ENCODE measurements at regions not wholly inside any gene's neighbourhood (a gene's known extent, or its start where the extent isn't known, plus 50 kb on each side); places are given as distances from the start of the nearest gene placed in this dataset.
"Not testable (repeated sequence)": the region's sequence is repeated elsewhere in the genome, so short reads cannot be mapped to it uniquely, and the experiment has no call there.

DNA sequence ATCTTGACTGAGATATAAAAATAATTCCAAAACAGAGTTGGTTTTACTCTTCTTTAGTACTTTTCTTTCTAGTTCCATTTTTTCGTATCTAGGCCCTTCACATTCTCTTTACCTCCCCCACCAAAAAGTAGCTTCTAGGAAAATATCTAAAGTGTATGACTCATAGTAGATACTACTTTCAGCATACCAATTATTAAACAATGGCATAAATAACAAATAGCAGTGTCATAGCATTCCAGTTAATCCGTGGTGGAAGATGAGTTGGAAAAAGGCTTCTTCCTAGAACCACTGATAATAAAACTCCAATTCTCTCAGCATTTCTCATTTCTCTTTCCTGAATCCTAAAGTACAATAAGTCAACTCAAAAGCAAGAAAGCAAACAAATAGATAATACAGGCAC lies 859.0 kb upstream of the B3GALT2 start:
- DNase-seq, result no peak

DNA sequence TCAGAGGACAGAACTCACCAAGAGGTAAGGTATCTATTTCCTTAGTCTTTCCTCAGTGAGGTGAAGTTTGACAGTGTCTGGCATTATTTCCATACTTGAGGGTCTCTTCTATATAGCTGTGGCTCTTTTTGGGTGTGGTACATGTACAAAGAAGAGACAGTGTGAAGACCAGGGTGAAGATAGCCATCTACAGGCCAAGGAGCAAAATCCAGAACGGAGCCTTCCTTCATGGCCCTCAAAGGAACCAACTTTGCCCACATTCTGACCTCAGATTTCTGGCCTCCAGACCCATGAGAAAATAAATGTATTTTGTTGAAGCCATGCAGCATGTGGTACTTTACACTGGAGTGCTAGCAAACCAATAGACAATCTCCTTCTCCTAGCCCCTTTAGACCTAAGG lies 858.5 kb upstream of the B3GALT2 start:
- DNase-seq, result no peak

DNA sequence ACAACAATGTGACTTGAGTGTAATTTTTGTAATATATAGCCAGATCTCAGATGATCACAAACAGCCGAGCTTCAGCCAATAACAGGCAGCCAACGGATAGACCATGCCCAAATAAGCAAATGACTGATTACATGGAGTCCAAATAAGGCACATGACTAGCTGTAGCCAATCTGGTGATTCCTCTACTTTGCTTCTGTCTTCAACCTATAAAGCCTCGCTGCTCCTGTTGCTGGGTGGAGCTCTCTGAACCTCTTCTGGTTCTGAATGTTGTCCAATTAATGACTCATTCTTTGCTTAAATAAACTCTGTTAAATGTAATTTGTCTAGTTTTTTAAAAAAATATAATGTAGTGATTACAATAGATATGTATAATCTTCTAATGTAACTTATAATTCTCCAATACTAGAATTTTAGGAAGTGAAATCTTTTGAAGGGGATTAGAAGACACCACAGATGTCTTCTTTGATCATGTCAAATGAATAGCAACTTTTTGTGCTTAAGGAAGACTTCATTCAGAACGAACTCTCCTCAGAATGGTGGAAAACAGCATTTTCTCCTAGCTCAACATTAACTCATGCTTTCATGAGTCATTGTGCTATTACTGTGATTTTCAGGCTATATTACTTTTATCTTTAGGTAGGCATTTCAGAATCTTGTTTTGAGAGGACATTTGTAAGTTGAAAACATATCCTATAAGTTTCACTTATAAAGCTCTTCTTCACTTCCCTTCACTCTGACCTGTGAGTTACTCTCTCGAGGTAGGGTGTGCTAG lies 857.8 kb upstream of the B3GALT2 start:
- DNase-seq, result no peak

DNA sequence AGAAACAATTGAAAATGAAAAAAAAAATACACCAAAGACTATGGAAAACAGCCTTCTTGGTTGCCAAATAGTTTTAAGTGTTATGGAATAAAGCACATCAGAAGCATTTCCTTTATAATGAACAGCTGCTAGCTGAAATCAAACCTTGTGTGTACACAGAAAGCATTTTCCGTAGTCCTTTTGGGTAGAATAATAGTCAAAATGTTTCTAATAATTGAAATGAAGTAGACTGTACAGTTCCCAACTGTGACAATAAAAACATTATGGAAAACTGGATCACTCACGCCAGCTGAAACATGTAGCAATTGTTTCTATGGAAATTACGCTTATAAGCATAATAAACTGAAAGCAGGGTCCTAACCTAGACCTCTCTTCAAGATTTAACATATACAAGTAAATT lies 856.3 kb upstream of the B3GALT2 start:
- DNase-seq, result no peak

DNA sequence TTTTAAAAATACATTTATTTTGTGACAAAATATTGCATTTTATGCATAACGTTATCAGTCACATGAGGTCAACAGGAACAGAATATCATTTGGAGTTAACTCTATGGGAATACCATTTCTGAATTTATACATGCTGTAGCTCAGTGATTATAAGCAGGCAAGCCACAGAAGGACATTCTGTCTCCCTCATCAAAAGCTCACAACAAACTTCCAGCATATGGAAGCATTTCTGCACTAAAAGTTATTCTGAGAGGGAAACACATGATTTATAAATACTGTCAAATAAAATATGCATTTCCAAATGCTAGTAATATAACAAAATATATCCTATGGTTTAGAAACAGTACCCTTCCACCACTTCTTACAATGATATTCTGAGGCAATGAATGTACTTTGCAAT lies 854.1 kb upstream of the B3GALT2 start:
- DNase-seq, result no peak

DNA sequence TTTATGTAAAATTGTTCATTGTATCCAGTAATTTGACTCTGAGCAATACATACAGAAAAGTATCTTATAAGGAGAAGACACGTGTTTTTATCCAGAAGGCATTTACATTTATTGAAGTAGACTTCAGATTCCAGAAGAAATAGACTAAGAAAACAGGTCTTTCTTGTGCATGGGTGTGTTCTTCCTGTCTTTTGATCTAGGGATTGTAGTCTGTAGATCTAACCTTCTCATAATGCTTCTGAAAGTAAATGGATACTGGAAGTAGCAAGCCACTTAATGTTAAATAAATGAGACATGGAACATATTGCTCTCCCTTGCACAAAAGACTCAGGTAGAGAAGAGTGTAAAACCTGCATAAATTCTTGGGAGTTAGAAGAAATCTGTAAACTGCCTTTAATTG lies 853.2 kb upstream of the B3GALT2 start:
- no peak for DNase-seq

DNA sequence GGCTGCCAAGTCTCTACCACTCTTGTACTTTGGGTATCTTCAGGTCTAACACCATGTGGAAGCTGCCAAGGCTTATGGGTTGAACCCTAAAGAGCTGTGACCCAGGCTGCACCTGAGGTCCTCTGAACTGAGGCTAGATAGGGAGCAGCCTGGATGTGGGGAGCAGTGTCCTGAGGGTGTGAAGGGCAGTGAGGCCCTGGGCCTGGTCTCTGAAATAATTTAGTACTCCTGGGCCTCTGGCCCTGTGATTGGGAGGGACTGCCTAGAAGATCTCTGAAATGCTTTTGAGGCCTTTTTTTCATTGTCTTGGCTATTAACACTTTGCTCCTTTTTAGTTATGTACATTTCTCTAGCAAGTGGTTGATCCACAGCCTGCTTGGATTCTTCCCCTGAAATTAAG lies 847.2 kb upstream of the B3GALT2 start:
- DNase-seq, result no peak

DNA sequence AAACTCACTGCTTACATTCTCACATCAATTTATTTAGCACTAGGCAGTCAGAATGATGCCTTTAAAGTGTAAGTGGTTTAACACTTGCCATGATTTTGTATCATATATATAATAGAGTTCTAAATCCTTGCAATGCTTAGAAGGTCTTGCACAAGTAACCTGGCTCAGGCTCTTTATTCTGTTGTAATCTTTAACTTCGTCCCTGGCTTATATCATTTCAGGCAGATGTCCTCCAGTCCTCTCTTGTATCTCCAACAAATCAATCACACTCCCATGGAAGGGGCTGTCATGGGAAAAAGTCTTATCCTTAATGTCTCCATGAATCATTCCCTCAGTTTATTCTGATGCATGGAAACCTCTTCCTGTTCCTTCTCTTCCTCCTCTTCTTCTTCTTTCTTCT lies 841.6 kb upstream of the B3GALT2 start:
- DNase-seq, result no peak

DNA sequence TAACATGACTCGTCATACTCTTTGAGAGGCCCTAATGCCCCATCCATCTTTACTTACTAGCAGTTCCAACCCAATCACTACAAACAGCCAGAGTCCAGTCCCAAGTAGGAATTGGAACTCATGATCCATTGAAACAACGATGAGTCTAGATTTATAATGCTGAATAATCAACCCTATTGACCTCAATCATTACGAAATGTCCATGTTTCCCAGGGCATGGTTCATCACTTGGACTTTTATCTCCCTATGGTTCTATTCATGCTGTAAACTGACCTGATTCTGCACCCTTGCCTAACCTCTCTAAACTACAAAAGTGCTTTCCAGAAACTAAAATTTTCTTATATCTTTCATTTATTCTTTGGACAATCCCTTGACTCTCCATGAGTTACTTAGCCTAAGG lies 840.0 kb upstream of the B3GALT2 start:
- no peak for DNase-seq

DNA sequence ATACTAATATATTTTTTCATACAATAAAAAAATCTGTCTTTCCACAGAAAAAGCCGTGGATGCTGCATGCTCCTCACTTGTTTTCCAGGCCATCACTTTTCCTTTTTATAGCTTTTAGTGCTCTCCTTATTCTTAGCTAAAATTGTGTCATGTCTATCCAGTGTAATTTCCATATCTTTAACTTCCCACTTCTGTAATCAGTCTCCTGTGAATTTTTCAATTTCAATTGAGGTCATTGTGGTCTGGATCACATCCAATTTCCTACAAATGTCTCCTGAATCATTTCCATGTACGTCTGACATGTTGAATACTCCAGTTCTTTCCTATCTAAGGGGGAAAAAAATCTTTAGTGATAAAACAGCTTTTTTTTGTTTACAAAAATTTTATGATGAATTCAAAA lies 838.2 kb upstream of the B3GALT2 start:
- no peak for DNase-seq

DNA sequence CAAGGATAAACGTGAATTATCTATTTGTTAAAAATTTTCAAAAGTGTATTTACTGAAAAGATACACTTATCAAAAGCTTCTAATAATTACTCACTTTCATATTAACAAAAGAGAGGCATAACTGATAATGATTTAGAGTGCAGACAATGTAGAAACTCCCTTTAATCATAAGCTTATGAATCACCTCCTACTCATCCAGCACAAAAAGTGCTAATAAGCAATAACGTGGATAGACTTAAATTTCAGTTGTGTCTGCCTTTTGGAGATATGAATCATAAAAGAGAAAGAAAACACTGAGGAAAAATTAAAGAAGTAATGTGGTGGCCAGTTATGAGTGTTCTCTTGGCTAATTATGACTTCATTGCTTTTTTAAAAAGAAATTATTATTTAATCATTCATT lies 827.6 kb upstream of the B3GALT2 start:
- DNase-seq, result no peak

DNA sequence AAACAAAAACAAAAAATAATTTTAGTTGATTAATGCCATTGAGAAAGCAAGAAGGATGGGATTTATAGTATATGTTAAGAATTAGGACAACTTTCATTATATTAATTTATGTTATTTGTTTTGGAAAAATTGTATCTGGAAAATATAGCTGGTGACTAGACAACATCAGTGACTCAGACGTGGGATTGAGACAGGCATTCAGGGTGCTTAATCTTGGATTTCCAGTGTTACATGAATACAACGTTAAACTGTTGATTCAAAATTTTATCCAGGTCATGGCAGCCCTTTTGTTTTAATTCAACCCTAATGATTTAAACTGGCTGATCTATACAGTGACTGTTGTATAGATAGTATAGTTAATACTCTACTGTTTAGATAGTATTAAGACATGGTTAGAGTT lies 827.1 kb upstream of the B3GALT2 start:
- DNase-seq, result no peak

DNA sequence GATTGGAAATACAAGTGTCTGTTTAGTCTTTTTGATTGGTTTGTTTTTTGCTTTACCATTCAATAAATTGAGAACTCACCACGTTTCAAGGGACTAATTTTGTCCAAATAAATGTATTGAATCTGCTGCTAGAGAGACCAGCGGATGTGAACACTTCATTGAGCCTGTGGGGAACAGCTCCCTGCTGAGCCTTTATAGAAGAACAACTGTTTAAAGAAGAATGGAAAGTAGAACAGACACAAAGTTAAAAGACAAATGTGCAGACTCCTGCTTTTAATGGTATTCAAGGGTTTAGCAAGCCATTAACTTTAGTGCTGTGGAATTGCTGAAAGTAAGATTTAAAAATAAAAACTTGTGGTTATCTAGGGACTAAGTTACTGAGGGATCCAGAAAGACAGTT lies 817.7 kb upstream of the B3GALT2 start:
- DNase-seq, result no peak

DNA sequence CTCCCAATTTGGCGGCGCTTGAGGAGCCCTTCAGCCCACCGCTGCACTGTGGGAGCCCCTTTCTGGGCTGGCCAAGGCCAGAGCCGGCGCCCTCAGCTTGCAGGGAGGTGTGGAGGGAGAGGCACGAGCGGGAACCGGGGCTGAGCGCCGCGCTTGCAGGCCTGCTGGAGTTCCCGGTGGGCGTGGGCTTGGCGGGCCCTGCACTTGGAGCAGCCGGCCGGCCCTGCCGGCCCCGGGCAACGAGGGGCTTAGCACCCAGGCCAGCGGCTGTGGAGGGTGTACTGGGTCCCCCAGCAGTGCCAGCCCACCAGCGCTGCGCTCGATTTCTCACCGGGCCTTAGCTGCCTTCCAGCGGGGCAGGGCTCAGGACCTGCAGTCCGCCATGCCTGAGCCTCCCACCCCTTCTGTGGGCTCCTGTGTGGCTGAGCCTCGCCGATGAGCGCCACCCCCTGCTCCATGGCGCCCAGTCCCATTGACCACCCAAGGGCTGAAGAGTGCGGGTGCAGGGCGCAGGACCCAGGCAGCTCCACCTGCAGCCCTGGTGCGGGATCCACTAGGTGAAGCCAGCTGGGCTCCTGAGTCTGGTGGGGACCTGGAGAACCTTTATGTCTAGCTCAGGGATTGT lies 815.4 kb upstream of the B3GALT2 start:
- not testable (repeated sequence) for DNase-seq

DNA sequence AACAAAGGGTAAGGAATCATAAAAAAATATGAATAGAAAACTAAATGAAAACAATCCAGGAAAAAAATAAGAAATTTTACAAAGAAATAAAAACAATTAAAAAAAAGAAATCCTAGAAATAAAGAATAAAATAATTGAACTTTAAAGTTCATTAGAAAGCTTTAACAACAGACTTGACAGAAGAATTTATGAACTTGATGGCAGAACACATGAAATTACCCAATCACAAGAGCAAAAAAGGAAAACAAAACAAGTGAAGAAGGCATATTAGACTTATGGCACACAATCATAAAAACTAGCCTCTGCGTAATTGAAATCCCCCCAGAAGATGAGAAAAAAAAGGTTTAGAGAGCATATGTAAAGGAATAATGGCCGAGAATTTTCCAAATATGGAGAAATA lies 802.5 kb upstream of the B3GALT2 start:
- DNase-seq, result no peak

DNA sequence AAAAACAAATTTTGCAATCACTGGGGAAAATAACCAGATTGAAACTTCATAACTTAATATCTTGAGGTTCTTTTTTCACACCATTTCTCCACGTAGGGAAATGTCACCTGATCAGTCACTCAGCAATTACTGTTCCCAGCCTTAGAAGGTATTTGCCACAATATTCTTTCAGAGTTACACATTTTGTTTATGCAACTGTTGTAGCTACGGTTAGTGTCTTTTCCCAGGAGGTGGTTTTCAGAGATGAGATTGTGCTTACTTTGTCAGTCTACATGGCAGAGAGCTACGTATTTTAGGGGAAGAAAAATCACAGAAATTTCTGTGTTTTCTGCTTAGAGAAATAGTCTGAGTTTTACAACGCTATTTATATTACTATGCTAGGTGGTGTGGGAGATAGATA lies 792.8 kb upstream of the B3GALT2 start:
- DNase-seq, result no peak

DNA sequence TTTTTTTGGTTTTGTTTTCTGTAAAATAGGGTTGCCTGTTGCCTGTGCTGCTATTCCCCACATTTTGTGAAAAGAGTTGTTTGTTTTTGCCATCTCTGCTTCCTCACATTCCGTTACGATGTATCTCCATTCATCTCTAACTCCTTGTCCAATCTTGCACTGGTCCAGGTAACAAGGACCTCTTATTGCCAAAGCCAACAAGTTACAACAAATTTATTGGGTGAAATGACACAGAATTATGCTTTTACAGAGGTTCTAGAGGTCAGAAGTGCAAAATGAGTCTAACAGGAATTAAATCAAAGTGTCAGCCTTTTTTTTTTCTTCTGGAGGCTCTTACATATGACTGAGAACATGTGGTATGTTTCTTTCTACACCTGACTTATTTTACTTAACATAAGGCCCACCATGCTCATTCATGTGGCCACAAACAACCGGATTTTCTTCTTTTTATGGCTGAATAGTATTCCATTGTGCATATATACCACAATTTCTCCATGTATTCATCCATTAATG lies 787.9 kb upstream of the B3GALT2 start:
- DNase-seq, result no peak

DNA sequence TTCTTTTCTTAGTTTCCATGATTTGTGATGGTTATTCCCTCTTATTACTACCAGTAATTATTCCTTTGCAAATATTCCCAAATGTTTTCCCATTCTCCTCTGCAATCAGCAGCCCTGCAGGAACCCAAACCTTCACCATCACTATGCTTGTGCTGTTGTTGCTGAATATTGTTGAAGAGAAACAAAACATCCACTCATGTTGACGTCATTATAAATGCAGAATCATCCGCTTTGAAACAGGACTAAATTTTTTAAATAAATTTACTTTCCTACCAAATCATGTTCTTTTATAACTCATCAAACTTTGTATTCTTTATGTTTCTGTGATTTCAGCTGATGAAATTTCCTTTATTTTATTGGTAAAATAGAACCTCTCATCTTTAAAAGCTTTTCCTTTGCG lies 787.0 kb upstream of the B3GALT2 start:
- no peak for DNase-seq

DNA sequence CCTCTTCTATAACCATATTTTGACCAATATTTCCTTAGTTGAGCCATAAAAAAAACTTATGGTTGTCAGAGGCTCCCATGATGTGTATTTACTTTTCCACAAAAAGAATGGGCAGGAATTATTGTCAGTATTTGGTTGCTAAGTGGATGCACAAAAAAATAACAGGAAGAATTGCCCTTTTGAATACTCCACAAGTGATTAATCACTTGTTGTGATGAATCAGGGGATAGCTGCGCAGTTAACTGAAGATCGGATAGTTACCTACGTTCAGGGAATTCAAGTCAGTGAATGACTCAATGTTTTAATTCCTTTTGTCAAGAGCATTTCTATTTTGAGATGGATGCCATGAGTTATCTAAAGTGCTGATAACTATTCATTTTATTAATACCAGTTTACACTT lies 785.2 kb upstream of the B3GALT2 start:
- DNase-seq, result no peak

DNA sequence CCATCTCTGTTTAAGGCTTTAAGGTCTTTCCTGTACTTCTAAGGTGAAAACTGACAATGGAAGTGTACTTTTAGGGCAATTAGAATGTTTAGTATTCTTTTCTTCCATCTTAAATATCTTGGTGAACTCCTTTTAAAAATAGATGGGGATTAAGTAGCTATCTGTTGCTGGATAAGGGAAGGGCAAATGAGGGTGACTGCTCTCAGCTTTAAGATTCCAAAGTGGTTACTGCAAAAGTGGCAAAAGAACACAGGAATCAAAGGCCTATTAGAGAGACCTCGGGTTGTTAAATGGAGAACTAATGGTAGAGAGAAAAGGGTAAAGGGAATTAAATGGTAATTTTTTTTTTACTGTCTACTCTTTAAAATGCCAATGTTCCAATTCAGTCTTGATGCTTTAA lies 774.1 kb upstream of the B3GALT2 start:
- no peak for DNase-seq

DNA sequence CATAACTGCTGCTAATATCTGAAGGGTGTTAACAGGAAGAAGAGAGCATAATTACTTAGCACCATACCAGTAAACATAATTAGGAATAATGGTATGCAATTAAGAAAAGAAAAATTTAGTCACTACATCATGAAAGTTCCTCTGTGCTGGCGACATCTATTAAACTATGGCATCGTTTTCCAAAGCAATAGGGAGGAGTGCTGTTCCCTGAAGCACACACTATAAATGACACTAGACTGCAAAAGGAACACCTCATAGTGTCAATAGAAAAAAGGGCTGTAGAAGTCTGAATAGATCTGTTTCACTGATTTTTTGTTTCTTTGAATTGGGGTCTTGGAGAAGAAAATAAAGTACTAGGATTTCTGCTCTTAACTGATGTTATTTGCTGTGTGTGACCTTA lies 773.6 kb upstream of the B3GALT2 start:
- no peak for DNase-seq

DNA sequence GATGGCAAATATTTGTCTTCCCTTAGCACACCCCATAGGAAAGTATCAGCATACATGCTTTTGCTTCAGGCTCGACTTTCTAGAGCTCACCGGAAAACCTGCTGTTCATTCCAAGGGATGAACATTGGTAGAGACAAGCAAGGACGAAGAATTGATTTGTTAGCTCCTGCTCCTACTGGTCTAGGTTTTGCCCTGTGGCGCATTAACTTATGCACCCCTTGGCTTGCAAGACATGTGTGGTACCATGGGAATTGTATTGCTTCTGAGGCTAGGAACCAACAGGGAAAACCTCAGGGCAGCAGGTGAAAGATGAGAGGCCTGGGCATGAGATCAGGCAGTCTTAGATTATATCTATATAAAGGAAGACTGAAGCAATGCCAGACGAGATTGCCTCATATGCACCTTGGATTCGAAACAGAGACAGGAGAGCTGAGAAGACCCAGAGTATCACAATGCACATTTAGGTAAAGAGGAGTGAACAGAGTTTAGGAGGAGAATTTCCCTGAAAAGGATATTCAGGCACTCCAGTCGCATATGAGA lies 771.2 kb upstream of the B3GALT2 start:
- DNase-seq, result no peak

DNA sequence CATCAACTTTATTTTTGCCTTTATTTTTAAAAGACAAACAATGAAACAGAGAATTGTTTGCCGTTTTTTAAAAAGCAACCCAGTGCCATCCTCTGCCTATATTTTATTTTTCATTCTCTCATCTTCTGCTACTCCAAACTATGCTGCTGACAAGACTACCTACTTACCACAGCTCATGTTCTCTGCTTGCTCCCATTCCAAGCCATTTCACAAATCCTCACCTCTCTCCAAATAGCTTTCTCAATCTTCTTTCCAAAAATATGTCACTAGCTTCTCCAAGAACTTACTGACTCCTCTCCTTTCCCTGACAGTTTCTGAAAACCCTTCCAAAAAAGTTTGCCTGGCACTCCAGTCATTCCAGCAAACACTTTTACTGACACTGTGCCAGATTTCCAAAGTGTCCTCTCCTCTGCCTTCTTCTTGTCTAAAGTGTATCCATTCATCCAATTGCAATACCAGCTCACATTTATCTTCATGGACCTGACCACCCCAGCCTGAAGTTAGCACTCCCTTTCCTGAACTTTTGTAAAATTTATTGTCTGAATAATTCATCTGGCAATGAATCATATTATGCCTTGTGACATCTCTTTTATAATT lies 766.5 kb upstream of the B3GALT2 start:
- DNase-seq, result no peak

DNA sequence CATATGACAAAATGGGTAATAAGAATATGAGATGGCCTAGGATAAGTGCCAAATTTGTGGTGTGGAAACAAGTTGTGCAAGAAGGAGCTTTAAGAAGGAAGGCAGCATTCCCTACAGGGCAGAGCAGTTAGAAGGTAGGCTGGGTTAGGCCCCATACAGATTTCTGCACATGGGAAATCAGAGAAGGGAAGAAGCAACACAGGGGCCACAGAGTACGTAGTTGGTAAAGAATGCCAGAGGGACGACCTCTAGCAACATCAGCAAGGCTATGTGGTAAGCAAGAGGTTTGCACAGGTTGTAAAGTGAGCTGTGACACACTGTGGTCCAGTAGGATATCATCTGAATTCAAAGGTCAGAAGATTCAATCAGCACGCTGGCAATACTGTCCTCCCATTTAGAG lies 765.6 kb upstream of the B3GALT2 start:
- DNase-seq, result no peak
